ENCODE measurements at regions not wholly inside any gene's neighbourhood (a gene's known extent, or its start where the extent isn't known, plus 50 kb on each side); places are given as distances from the start of the nearest gene placed in this dataset.

DNA sequence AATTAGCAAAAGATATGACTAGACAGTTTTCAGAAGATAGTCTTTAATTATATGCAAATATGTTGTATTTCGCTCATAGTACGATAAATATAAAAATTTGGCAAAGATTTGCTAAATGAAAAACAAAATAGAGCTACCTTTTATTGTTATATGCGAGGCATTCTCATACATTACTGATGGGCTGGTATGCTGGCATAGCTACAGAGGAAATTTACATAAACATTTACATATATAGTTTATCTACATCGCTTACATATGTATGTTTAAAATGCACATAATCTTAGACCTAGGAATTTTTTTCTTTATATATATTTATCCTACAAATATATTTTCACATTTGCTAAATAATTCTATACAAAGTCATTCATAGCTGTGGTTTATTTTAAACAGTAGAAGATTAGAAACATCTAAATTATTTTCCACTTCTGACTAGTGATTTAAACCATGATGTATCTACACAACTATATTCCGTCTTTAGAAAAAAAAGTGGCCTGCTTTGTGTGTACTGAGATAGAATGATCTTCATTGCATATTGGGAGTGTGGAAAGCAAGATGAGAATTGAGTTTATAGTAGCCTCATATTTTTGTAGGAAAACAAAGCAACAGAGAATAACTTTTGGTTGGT is 1345.0 kb upstream of the SLC10A2 start:
- no peak for DNase-seq (ENCODE audit: extremely low spot score)
- TF ChIP-seq, protein P1, sequence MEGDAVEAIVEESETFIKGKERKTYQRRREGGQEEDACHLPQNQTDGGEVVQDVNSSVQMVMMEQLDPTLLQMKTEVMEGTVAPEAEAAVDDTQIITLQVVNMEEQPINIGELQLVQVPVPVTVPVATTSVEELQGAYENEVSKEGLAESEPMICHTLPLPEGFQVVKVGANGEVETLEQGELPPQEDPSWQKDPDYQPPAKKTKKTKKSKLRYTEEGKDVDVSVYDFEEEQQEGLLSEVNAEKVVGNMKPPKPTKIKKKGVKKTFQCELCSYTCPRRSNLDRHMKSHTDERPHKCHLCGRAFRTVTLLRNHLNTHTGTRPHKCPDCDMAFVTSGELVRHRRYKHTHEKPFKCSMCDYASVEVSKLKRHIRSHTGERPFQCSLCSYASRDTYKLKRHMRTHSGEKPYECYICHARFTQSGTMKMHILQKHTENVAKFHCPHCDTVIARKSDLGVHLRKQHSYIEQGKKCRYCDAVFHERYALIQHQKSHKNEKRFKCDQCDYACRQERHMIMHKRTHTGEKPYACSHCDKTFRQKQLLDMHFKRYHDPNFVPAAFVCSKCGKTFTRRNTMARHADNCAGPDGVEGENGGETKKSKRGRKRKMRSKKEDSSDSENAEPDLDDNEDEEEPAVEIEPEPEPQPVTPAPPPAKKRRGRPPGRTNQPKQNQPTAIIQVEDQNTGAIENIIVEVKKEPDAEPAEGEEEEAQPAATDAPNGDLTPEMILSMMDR (IDR thresholded peaks at IDR 0.05; ENCODE audit: control extremely low read depth, extremely low read depth, low read depth, missing control alignments) = no peak
- ChIA-PET POLR2A (no interaction called here), CTCF (interaction anchor here (1.2 kb wide), 1 partner anchor 12 kb away, joined by 4 read pairs; no protein-coding TSS in a partner anchor)

DNA sequence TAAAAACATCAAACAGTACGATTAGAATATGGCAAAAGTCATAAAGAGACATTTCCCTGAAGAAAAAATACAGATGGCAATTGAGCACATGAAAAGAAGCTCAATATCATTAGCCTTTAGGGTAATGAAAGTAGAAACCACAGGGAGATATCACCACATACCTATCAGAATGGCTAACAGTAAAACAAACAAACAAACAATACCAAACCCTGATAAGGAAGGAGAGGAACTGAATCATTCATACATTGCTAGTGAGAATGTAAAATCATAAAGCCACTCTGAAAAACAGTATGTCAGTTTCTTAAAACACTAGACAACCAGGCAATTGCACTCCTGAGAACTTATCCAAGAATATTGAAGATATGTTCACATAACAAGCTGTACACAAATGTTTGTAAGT is 1342.5 kb upstream of the SLC10A2 start:
- CTCF ChIA-PET = interaction anchor here (0.7 kb wide), 1 partner anchor 22 kb away, joined by 3 read pairs; no protein-coding TSS in a partner anchor
- POLR2A ChIA-PET = no interaction called here
- DNase-seq (ENCODE audit: extremely low spot score) = no peak
- TF ChIP-seq, protein P1 (IDR thresholded peaks at IDR 0.05; ENCODE audit: control extremely low read depth, extremely low read depth, low read depth, missing control alignments) = no peak

DNA sequence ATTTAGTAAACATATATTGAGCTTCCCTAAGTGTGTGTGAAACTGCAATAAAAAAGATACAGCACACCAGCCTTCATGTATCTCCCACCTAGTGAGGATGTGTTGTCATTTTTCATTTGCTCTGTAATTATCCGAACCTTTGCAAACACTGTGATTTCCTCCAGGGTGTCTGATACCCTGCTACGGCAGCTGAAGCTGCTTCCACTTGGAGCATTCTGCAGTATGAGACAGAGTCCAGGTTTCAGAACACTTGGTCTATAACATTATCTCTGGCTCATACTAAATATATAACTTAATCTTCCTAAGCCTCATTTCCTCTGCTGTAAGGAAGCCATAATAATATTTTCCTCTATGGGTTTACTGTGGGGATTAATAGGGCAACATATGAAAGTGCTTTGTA is 1338.1 kb upstream of the SLC10A2 start:
- DNase-seq (ENCODE audit: extremely low spot score) = no peak
- TF ChIP-seq, protein P1 (IDR thresholded peaks at IDR 0.05; ENCODE audit: control extremely low read depth, extremely low read depth, low read depth, missing control alignments) = no peak
- POLR2A ChIA-PET = no interaction called here
- CTCF ChIA-PET = interaction anchor here (1.2 kb wide), 1 partner anchor 9 kb away, joined by 3 read pairs; no protein-coding TSS in a partner anchor

DNA sequence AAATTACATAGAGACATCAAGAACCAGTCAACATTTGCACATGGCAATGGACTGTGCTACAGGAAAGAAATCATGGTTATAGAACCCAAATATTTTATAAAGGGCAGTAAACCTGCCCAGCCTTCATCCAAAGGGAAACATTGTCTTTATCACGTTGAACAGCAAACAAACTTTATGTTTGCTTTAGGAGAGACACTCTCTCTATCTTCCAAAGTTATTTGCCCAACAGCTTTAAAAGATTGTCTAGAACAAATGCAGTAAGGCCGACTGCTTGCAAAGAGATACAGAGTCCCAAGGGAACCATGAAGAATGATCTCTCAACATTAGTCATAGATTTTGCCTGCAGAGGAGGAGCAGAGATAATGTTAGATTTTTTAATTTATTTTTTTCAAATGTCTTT is 1323.5 kb upstream of the SLC10A2 start:
- POLR2A ChIA-PET = no interaction called here
- TF ChIP-seq, protein P1 (IDR thresholded peaks at IDR 0.05; ENCODE audit: control extremely low read depth, extremely low read depth, low read depth, missing control alignments) = no peak
- DNase-seq (ENCODE audit: extremely low spot score) = no peak
- CTCF ChIA-PET = no interaction called here

DNA sequence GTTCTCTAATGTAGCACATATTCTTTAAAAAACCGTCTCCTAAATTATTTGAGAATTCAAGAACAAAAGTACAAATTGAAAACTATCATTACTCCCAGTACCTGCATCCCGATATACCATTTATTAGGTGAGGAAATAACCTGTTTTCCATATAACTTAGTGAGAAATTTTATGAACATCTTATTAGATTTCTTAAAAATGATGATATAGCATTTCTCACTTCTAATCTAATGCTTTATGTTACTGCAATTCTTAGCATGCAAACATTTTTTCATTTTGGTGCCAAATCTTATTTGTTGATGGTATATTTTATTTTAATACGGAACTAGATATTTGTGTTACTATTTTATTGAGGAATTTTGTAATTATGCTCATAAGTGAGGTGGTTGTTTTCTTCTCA is 1321.3 kb upstream of the SLC10A2 start:
- TF ChIP-seq, protein P1 (IDR thresholded peaks at IDR 0.05; ENCODE audit: control extremely low read depth, extremely low read depth, low read depth, missing control alignments) = no peak
- POLR2A ChIA-PET = no interaction called here
- DNase-seq (ENCODE audit: extremely low spot score) = no peak
- CTCF ChIA-PET = no interaction called here

DNA sequence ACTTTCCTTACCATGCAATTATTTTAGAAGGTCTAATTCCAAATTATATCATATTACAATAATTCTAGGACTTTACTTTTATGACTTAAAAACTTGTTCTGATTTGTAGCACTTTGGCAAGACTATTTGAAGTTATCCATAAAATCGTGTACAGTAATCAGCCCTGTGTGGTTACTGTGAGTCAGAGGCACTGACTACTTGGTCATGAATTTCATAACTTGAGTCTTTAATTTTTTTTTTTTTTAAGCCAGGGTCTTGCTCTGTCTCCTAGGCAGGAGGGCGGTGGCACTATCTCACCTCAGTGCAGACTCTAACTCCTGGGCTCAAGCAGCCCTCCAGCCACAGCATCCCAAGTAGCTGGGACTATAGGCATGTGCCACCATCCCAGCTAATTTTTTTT is 1319.2 kb upstream of the SLC10A2 start:
- ChIA-PET CTCF (no interaction called here), POLR2A (no interaction called here)
- TF ChIP-seq, protein P1 (IDR thresholded peaks at IDR 0.05; ENCODE audit: control extremely low read depth, extremely low read depth, low read depth, missing control alignments) = no peak

More for the DNA sequence above, 1319.2 kb upstream of the SLC10A2 start:
- DNase-seq (ENCODE audit: extremely low spot score) = no peak
